ENCODE measurements at regions not wholly inside any gene's neighbourhood (a gene's known extent, or its start where the extent isn't known, plus 50 kb on each side); places are given as distances from the start of the nearest gene placed in this dataset.
"Not testable (repeated sequence)": the region's sequence is repeated elsewhere in the genome, so short reads cannot be mapped to it uniquely, and the experiment has no call there.

DNA sequence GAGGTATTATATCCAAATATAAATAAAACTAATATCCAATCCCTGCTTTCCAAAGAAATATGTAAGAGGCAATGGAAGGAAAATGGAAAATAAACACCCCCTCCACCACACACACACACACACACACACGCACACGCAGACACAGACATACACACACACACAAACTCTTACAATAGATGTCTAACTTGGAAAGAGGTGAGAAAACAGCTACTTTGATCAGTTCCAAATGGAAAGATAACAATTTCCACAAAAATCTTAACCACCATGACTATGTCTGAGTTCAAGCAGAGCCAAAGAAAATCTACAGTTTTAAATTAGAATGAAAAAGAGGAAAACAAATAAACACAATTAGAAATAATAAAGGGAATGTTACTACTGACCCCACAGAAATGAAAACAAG is 285.3 kb upstream of the TGFBR2 start:
- FAIRE-seq (no peak), DNase-seq (ENCODE audit: low read depth, low spot score) (no peak)
- Histone ChIP-seq H3K27ac (ENCODE audit: control insufficient read depth, insufficient read depth, low read length) (no peak overlapping the region), H3K4me2 (ENCODE audit: control insufficient read depth, extremely low read depth, insufficient read depth, low read depth, low read length) (no peak overlapping the region), H3K79me2 (ENCODE audit: control insufficient read depth, insufficient read depth, low read length) (no peaks in the 10 kb centered on the region), H3K9me1 (ENCODE audit: control insufficient read depth, extremely low read depth, insufficient read depth, low read length) (no peaks in the 10 kb centered on the region), H3K9ac (ENCODE audit: control insufficient read depth, extremely low read depth, insufficient read depth, low read length) (no peak overlapping the region), H2AFZ (ENCODE audit: control insufficient read depth, low read length) (no peak overlapping the region), H3K27me3 (ENCODE audit: control insufficient read depth, extremely low read depth, insufficient read depth, low read length) (no peaks in the 10 kb centered on the region), H3K9me3 (ENCODE audit: control insufficient read depth, low read depth, low read length) (peaks cover 2% of the 10 kb centered on the region), H3K4me3 (ENCODE audit: control insufficient read depth in 2 of 3, extremely low read depth in 1 of 3, insufficient read depth in 2 of 3, low read depth in 1 of 3, low read length in 3 of 3) (no peak overlapping the region), H4K20me1 (ENCODE audit: control insufficient read depth, extremely low read depth, insufficient read depth, low read length) (no peaks in the 10 kb centered on the region), H3K4me1 (ENCODE audit: control insufficient read depth, extremely low read depth, insufficient read depth, low read length) (peaks cover 5% of the 10 kb centered on the region), H3K36me3 (ENCODE audit: control insufficient read depth in 2 of 2, extremely low read depth in 1 of 2, insufficient read depth in 2 of 2, low read length in 2 of 2) (no peaks in the 10 kb centered on the region)
- dilution Hi-C loops (cut with MboI; ENCODE audit: extremely low pct_ligation_motif_present, low sequenced_read_pairs) = no loop called here
- TF ChIP-seq, protein P1, sequence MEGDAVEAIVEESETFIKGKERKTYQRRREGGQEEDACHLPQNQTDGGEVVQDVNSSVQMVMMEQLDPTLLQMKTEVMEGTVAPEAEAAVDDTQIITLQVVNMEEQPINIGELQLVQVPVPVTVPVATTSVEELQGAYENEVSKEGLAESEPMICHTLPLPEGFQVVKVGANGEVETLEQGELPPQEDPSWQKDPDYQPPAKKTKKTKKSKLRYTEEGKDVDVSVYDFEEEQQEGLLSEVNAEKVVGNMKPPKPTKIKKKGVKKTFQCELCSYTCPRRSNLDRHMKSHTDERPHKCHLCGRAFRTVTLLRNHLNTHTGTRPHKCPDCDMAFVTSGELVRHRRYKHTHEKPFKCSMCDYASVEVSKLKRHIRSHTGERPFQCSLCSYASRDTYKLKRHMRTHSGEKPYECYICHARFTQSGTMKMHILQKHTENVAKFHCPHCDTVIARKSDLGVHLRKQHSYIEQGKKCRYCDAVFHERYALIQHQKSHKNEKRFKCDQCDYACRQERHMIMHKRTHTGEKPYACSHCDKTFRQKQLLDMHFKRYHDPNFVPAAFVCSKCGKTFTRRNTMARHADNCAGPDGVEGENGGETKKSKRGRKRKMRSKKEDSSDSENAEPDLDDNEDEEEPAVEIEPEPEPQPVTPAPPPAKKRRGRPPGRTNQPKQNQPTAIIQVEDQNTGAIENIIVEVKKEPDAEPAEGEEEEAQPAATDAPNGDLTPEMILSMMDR (optimal IDR thresholded peaks at IDR 0.05 in 1 of 3, IDR thresholded peaks at IDR 0.05 in 1 of 3, conservative IDR thresholded peaks at IDR 0.05 in 1 of 3; ENCODE audit: extremely low read depth in 1 of 3, insufficient read depth in 2 of 3, low read length in 3 of 3) = no peak
- TF ChIP-seq EZH2 (IDR thresholded peaks at IDR 0.05; ENCODE audit: low read length) = no peak

- H3K79me2 ChIP-seq (ENCODE audit: control insufficient read depth, insufficient read depth, low read length); dilution Hi-C loops (cut with MboI; ENCODE audit: extremely low pct_ligation_motif_present, low sequenced_read_pairs): not testable (repeated sequence)
These were observed 282.8 kb upstream of the TGFBR2 start for GRCh38 chr3:30323649-30324048.

GRCh38 chr3:30324587-30324986 is 281.8 kb upstream of the TGFBR2 start:
- Histone ChIP-seq H3K4me3 (ENCODE audit: control insufficient read depth in 2 of 3, extremely low read depth in 1 of 3, insufficient read depth in 2 of 3, low read depth in 1 of 3, low read length in 3 of 3) (no peak overlapping the region), H3K4me2 (ENCODE audit: control insufficient read depth, extremely low read depth, insufficient read depth, low read depth, low read length) (no peak overlapping the region), H3K9me1 (ENCODE audit: control insufficient read depth, extremely low read depth, insufficient read depth, low read length) (no peaks in the 10 kb centered on the region), H3K4me1 (ENCODE audit: control insufficient read depth, extremely low read depth, insufficient read depth, low read length) (peaks cover 7% of the 10 kb centered on the region), H3K27me3 (ENCODE audit: control insufficient read depth, extremely low read depth, insufficient read depth, low read length) (no peaks in the 10 kb centered on the region), H3K36me3 (ENCODE audit: control insufficient read depth in 2 of 2, extremely low read depth in 1 of 2, insufficient read depth in 2 of 2, low read length in 2 of 2) (no peaks in the 10 kb centered on the region), H3K9ac (ENCODE audit: control insufficient read depth, extremely low read depth, insufficient read depth, low read length) (no peak overlapping the region), H4K20me1 (ENCODE audit: control insufficient read depth, extremely low read depth, insufficient read depth, low read length) (no peaks in the 10 kb centered on the region), H3K27ac (ENCODE audit: control insufficient read depth, insufficient read depth, low read length) (no peak overlapping the region), H2AFZ (ENCODE audit: control insufficient read depth, low read length) (no peak overlapping the region), H3K79me2 (ENCODE audit: control insufficient read depth, insufficient read depth, low read length) (no peaks in the 10 kb centered on the region), H3K9me3 (ENCODE audit: control insufficient read depth, low read depth, low read length) (no peaks in the 10 kb centered on the region)
- FAIRE-seq = peak; percentile 17
- TF ChIP-seq EZH2 (IDR thresholded peaks at IDR 0.05; ENCODE audit: low read length) = no peak
- TF ChIP-seq, protein P1 (optimal IDR thresholded peaks at IDR 0.05 in 1 of 3, IDR thresholded peaks at IDR 0.05 in 1 of 3, conservative IDR thresholded peaks at IDR 0.05 in 1 of 3; ENCODE audit: extremely low read depth in 1 of 3, insufficient read depth in 2 of 3, low read length in 3 of 3) = no peak
- no peak for DNase-seq (ENCODE audit: low read depth, low spot score)
- dilution Hi-C loops (cut with MboI; ENCODE audit: extremely low pct_ligation_motif_present, low sequenced_read_pairs) = no loop called here

More at GRCh38 chr3:30323649-30324048, 282.8 kb upstream of the TGFBR2 start:
- H3K9ac ChIP-seq (ENCODE audit: control insufficient read depth, extremely low read depth, insufficient read depth, low read length); H3K36me3 ChIP-seq (ENCODE audit: control insufficient read depth in 2 of 2, extremely low read depth in 1 of 2, insufficient read depth in 2 of 2, low read length in 2 of 2); H3K4me2 ChIP-seq (ENCODE audit: control insufficient read depth, extremely low read depth, insufficient read depth, low read depth, low read length); H3K4me1 ChIP-seq (ENCODE audit: control insufficient read depth, extremely low read depth, insufficient read depth, low read length); H2AFZ ChIP-seq (ENCODE audit: control insufficient read depth, low read length); H3K4me3 ChIP-seq (ENCODE audit: control insufficient read depth in 2 of 3, extremely low read depth in 1 of 3, insufficient read depth in 2 of 3, low read depth in 1 of 3, low read length in 3 of 3); DNase-seq (ENCODE audit: low read depth, low spot score); H3K27me3 ChIP-seq (ENCODE audit: control insufficient read depth, extremely low read depth, insufficient read depth, low read length); H3K9me3 ChIP-seq (ENCODE audit: control insufficient read depth, low read depth, low read length); H4K20me1 ChIP-seq (ENCODE audit: control insufficient read depth, extremely low read depth, insufficient read depth, low read length); H3K9me1 ChIP-seq (ENCODE audit: control insufficient read depth, extremely low read depth, insufficient read depth, low read length); H3K27ac ChIP-seq (ENCODE audit: control insufficient read depth, insufficient read depth, low read length); FAIRE-seq: not testable (repeated sequence)

DNA sequence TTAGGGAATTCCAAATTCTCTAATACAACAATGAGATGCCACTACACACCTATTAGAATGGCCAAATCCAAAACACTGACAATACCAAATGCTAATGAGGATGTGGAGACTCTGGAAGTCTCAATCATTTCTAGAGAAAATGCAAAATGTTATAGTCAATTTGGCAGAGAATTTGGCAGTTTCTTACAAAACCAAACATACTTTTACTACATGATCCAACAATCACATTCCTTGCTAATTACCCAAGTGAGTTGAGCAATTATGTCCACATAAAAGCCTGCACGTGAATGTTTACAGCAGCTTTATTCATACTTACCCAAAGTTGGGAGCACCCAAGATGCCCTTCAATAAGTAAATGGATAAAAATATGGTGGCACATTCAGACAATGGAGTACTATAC is 278.4 kb upstream of the TGFBR2 start:
- H3K36me3 ChIP-seq (ENCODE audit: control insufficient read depth in 2 of 2, extremely low read depth in 1 of 2, insufficient read depth in 2 of 2, low read length in 2 of 2); H3K4me2 ChIP-seq (ENCODE audit: control insufficient read depth, extremely low read depth, insufficient read depth, low read depth, low read length); H3K27ac ChIP-seq (ENCODE audit: control insufficient read depth, insufficient read depth, low read length); H3K79me2 ChIP-seq (ENCODE audit: control insufficient read depth, insufficient read depth, low read length); H3K27me3 ChIP-seq (ENCODE audit: control insufficient read depth, extremely low read depth, insufficient read depth, low read length); H2AFZ ChIP-seq (ENCODE audit: control insufficient read depth, low read length); H3K9me1 ChIP-seq (ENCODE audit: control insufficient read depth, extremely low read depth, insufficient read depth, low read length); DNase-seq (ENCODE audit: low read depth, low spot score); H3K9ac ChIP-seq (ENCODE audit: control insufficient read depth, extremely low read depth, insufficient read depth, low read length); H4K20me1 ChIP-seq (ENCODE audit: control insufficient read depth, extremely low read depth, insufficient read depth, low read length); H3K4me3 ChIP-seq (ENCODE audit: control insufficient read depth in 2 of 3, extremely low read depth in 1 of 3, insufficient read depth in 2 of 3, low read depth in 1 of 3, low read length in 3 of 3); dilution Hi-C loops (cut with MboI; ENCODE audit: extremely low pct_ligation_motif_present, low sequenced_read_pairs); H3K9me3 ChIP-seq (ENCODE audit: control insufficient read depth, low read depth, low read length): not testable (repeated sequence)
- peak; percentile 92 for FAIRE-seq
- H3K4me1 ChIP-seq (ENCODE audit: control insufficient read depth, extremely low read depth, insufficient read depth, low read length) = peaks cover 19% of the 10 kb centered on the region
